GM18861 (cell line): ENCODE measurements at regions not wholly inside any gene's neighbourhood (a gene's known extent, or its start where the extent isn't known, plus 50 kb on each side); places are given as distances from the start of the nearest gene placed in this dataset.
A peak's percentile ranks its signal among the peaks of the same experiment; 100 is the strongest.

ENCODE experiments used
- ATAC-seq: cut with Tn5 transposase; IDR thresholded peaks from one replicate; pipeline ENCODE4 v1.9.1; 2021; ENCODE audit not compliant: unreplicated experiment

GRCh38 chr1:67559222-67559700 lies 125.7 kb upstream of the GADD45A start:
- ATAC-seq, result no peak

- no peak for ATAC-seq
Measured at GRCh38 chr1:67560580-67561255, 124.3 kb upstream of the GADD45A start.

GRCh38 chr1:67561704-67562113 lies 123.3 kb upstream of the GADD45A start:
- peak; percentile 78 for ATAC-seq

DNA sequence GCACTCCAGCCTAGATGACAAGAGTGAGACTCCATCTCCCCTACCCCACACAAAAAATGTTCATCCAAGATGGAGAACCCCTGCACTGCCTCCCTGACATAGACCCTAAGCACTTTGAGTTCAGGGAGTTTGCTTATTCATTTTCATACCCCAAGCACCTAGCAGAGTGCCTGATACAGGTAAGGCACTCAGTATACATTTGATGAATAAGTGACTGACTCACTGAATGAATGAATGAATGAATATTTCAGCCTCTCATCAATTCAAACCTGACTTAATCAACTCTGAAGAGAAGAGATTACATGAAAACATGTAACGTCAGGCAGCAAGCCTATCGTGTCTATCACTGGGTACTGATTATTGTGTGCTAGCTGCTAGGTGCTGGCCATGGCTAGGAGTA lies 121.3 kb upstream of the GADD45A start:
- no peak for ATAC-seq

DNA sequence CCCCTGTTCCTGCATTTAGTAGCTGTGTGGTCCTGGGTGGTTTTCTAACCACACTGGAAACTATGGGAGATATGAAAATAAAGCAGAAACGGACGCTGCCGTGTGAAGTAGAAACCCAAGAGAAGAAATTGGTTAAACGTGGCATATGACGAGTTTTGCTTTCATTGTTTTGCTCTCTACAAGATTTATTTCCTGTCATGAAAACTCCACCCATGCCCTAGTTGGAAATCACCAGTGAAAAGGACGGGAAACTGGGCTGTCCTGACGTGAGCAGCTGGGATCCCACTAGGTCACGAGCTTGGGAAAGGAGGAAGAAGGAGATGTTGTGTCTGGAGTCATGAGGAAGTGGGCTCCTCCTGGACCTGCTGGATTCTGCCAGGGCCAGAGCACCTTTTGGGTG lies 120.8 kb upstream of the GADD45A start:
- no peak for ATAC-seq

DNA sequence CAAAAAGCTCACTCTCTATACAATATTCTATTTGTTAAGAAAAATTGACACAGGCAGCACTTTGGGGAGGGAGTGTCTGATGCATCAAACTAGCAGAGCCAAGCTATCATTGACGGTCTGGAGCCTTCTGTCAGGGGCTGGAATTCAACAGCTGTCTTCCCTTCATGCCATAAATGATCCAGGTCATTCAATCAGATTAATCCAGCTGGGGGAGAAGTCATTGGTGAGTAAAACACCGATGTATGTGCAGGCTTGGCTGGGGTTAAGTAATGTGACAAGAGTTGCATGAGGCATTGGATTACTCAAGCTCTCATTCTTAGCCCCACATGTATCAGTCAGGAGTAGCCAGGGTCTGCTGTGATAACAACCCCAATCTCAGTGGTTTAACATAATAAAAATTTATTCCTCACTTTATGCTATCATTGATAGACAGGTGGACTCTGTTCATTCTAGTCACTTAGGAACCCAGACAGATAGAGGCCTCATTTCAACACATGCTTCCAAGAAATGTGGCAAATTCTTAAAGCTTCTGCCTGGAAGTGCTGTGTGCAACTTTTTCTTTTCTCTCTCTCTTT lies 118.1 kb upstream of the GADD45A start:
- no peak for ATAC-seq

GRCh38 chr1:67570486-67571143 lies 114.4 kb upstream of the GADD45A start:
- ATAC-seq, result no peak

- ATAC-seq, result no peak
Measured at GRCh38 chr1:67571406-67571805, 113.6 kb upstream of the GADD45A start.

- no peak for ATAC-seq
Measured at GRCh38 chr1:67571901-67572593, 113.0 kb upstream of the GADD45A start.

GRCh38 chr1:67572594-67573221 lies 112.3 kb upstream of the GADD45A start:
- no peak for ATAC-seq

DNA sequence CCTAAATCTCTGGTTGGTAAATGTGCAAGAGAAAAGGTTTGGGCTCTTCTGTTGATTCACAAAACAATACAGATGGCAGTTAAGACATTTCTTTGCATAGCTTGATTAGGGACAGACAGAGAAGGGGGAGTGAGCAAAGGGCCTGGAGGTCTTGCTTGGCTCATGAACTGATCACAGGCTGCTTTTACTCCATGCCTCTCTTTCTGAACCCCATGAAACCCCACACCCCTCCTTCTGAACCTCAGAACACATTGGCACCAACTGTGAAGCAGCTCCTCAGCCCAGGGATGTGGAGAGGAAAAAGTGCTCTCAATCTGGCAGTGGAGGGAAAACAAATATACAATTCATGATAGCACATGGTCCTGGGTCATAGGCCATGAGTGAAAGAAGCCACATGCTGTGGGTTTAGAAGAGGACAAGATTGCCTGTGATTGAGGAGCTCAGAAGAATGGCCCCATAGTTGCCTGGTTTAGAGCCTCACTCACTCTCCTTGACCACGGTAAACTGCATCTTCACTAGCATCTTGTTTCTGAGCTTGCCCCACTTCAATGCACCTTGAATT lies 111.6 kb upstream of the GADD45A start:
- ATAC-seq, result no peak

DNA sequence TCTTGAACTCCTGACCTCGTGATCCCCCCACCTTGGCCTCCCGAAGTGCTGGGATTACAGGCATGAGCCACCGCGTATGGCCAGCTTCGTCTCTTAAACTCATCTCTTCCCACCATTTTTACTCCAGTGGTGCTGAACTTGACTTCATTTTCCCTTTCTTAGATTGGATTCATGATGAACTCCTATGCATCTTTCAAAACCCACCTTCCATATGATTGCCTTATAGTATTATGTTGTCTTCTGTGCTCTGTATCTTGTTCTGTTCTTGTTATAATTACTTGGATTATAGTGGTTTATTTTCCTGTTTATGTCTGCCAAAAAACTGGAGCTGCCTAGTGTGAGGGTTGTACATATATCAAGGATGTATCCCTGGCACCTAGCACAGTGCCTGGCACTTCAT lies 110.8 kb upstream of the GADD45A start:
- no peak for ATAC-seq

DNA sequence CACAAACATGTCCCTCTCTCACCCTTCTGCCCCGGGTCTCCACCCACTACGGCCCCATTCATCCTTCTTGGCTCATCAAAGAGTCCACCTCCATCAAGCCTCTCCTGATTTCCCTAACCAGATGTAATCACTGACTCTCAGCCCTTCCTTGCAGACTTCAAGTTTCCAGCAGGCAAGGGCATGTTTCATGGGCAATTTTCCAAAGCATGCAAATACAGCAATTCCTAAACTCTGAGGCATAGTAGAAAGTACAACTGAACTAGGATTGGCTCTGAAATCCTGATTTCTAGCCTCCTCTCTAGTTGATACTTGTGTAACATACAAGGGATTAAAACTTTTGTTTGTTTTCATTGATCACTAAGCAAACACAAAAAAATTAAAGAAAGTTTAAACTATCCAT lies 109.1 kb upstream of the GADD45A start:
- no peak for ATAC-seq

- ATAC-seq, result no peak
Measured at GRCh38 chr1:67576474-67576873, 108.5 kb upstream of the GADD45A start.

DNA sequence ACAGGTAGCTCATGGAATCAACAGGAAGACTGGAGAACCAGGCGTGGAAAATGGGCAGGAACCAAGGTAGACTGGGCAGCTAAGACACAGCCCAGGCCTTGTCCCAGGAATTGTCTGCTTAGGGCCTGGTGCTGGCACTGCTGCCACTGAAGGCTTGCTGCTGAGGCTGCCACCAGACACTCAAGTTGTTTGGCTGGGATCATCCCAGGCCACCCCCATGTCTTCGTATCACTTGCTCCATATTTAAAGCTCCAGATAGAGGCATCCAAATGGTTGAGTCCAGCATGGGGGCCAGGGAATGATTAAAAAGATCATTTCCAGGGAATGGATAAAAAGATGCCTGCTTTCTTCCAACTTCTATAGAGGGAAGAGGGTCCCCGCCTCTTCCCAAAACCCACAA lies 107.4 kb upstream of the GADD45A start:
- ATAC-seq, result no peak

GRCh38 chr1:67578397-67579020 lies 106.5 kb upstream of the GADD45A start:
- ATAC-seq, result no peak

DNA sequence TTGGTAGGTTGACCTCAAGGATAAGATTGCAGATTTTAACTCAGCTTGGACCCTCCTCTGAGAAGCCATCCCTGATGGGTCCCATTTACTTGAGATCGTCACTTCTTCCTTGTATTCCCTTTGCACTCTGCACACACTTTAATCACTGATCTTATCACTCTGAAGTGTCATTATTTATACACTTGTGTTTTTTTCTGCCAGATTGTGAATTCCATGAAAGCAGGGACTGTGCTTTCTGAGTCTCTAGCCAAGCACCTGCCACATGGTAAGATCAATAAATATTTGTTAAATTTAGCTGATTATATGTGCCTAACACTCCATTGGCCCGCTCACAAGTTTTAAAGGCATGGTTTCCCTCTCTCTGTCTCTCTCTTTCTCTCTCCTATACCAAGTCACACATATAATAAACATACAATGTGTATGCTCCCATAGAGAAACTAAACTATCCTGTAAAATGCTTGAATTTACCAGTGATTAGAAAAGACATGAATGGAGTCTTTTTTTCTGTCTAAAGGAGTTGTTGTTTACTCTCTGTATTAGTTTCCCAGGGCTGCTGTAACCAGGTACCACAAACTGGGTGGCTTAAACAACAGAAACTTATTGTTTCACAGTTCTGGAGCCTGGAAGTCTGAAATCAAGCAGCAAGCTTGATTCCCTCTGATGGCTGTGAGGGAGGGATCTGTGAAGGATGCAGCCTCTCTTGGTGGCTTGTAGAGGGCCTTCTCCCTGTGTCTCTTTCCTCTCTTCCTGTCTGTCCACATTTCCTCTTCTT lies 105.2 kb upstream of the GADD45A start:
- ATAC-seq, result no peak

DNA sequence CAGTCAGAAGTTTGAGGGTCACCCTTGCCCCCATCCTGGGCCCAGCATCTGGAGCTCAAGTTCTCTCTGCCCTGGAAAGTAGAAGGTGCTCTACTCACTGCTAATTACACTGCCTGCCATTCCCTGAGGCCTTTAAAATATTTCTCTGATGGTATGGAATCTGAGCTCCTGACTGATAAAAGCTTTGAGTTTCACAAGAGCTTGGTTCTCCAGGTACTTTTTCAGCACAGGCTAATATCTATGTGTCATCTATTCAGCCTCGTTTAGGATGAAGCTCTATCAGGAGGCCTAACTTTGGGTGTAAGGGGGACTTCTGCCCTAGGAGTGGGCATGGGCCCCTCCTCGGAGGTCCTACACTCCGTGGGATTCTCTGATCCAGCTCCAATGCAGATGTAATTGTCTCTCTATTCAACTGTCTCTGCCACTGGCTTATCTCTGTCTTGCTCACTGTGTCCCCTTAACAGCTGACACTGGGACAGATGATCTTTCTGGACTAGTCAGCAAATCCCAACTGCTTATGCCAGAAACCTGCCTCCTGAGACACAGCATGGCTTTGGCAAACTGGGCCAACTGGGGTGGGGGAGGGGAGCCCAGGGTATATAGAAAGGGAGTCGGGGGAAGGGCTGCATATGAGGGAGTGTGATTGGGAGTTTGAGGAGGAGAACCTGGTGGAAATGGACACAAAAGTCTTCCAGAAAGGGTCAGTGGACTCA lies 104.2 kb upstream of the GADD45A start:
- ATAC-seq, result no peak
